Activated B cell treated with CpG ODN at 0.5 μM for 24 hours (primary cell): ENCODE measurements at regions not wholly inside any gene's neighbourhood (a gene's known extent, or its start where the extent isn't known, plus 50 kb on each side); places are given as distances from the start of the nearest gene placed in this dataset.
"Not testable (repeated sequence)": the region's sequence is repeated elsewhere in the genome, so short reads cannot be mapped to it uniquely, and the experiment has no call there.

Experiments
- ATAC-seq: fragments of 200-7000 bp; cut with Tn5 transposase; one replicate; pipeline ENCODE4 v1.10.0; 2021; ENCODE audit warnings: low read depth, mild to moderate bottlenecking, moderate library complexity
- CTCF ChIA-PET: fragments of 350-600 bp; sonication (Branson Sonifier 250); formaldehyde crosslinking; loops from one replicate; lab custom pipeline; 2021; ENCODE audit warnings: antibody characterized with exemption; lab: Charles Lee
- POLR2A ChIA-PET: fragments of 350-600 bp; sonication (Branson Sonifier 250); formaldehyde crosslinking; loops from one replicate; lab custom pipeline; 2021; ENCODE audit warnings: antibody characterized with exemption; lab: Charles Lee
- DNase-seq: peaks from one replicate; pipeline ENCODE4 v3.0.0; 2022
- H3K27ac Mint-ChIP-seq: one replicate; pipeline ENCODE4 v1.8.0; 2020; ENCODE audit warnings: mixed read lengths
- H3K27me3 Mint-ChIP-seq: one replicate; pipeline ENCODE4 v1.8.0; 2021; ENCODE audit warnings: mixed read lengths
- H3K36me3 Mint-ChIP-seq: one replicate; pipeline ENCODE4 v1.8.0; 2021; ENCODE audit warnings: low read depth, mixed read lengths
- H3K4me1 Mint-ChIP-seq: one replicate; pipeline ENCODE4 v1.8.0; 2021; ENCODE audit warnings: mixed read lengths
- H3K4me3 Mint-ChIP-seq: one replicate; pipeline ENCODE4 v1.8.0; 2020; ENCODE audit warnings: mild to moderate bottlenecking, mixed read lengths
- H3K9me3 Mint-ChIP-seq: one replicate; pipeline ENCODE4 v1.8.0; 2020; ENCODE audit warnings: mixed read lengths
- CTCF ChIP-seq: fragments of 200-600 bp; IDR thresholded peaks from one replicate; pipeline ENCODE4 v1.8.0; 2022; ENCODE audit warnings: antibody characterized with exemption, mild to moderate bottlenecking
- intact Hi-C: fragments of 100-400 bp; cut with micrococcal nuclease; formaldehyde crosslinking; loops from one replicate; pipeline ENCODE4 v1.15.1; 2024

GRCh38 chr10:77726732-77727131 lies 89.1 kb upstream of the KCNMA1 start:
- no peak for TF ChIP-seq CTCF
- Mint-ChIP-seq H3K36me3 (no peaks in the 10 kb centered on the region), H3K9me3 (peaks cover 5% of the 10 kb centered on the region), H3K27me3 (peaks cover 5% of the 10 kb centered on the region), H3K4me1 (no peaks in the 10 kb centered on the region), H3K4me3 (no peak overlapping the region), H3K27ac (no peak overlapping the region)
- DNase-seq, result no peak
- POLR2A ChIA-PET, result no interaction called here
- intact Hi-C loops, result no loop called here
- CTCF ChIA-PET, result no interaction called here
- no peak for ATAC-seq

GRCh38 chr10:77726301-77726700 lies 88.7 kb upstream of the KCNMA1 start:
- no peak for TF ChIP-seq CTCF
- no peak for DNase-seq
- H3K27me3 Mint-ChIP-seq, result peaks cover 5% of the 10 kb centered on the region
- ATAC-seq, result no peak
- no peaks in the 10 kb centered on the region for H3K4me1 Mint-ChIP-seq
- peaks cover 5% of the 10 kb centered on the region for H3K9me3 Mint-ChIP-seq
- H3K4me3 Mint-ChIP-seq, result no peak overlapping the region
- ChIA-PET POLR2A (no interaction called here), CTCF (no interaction called here)
- intact Hi-C loops, result no loop called here
- H3K36me3 Mint-ChIP-seq, result no peaks in the 10 kb centered on the region
- H3K27ac Mint-ChIP-seq, result no peak overlapping the region

- CTCF ChIA-PET, result no interaction called here
- intact Hi-C loops, result no loop called here
- H3K4me3 Mint-ChIP-seq, result no peak overlapping the region
- ATAC-seq (no peak), DNase-seq (no peak)
- no peaks in the 10 kb centered on the region for H3K36me3 Mint-ChIP-seq
- peaks cover 5% of the 10 kb centered on the region for H3K27me3 Mint-ChIP-seq
- no peak overlapping the region for H3K27ac Mint-ChIP-seq
- POLR2A ChIA-PET, result no interaction called here
- no peaks in the 10 kb centered on the region for H3K4me1 Mint-ChIP-seq
- TF ChIP-seq CTCF, result no peak
- peaks cover 5% of the 10 kb centered on the region for H3K9me3 Mint-ChIP-seq
These were observed 87.2 kb upstream of the KCNMA1 start for GRCh38 chr10:77724820-77725219.

- ChIA-PET CTCF (no interaction called here), POLR2A (no interaction called here)
- intact Hi-C loops, result no loop called here
- ATAC-seq, result no peak
- Mint-ChIP-seq H3K4me1 (peaks cover 2% of the 10 kb centered on the region), H3K4me3 (no peak overlapping the region), H3K27me3 (peaks cover 3% of the 10 kb centered on the region), H3K27ac (no peak overlapping the region), H3K9me3 (peaks cover 5% of the 10 kb centered on the region), H3K36me3 (no peaks in the 10 kb centered on the region)
- DNase-seq, result no peak
- TF ChIP-seq CTCF, result no peak
These were observed 85.8 kb upstream of the KCNMA1 start for GRCh38 chr10:77723376-77723775.

- H3K9me3 Mint-ChIP-seq, H3K4me1 Mint-ChIP-seq, POLR2A ChIA-PET, H3K36me3 Mint-ChIP-seq, CTCF ChIA-PET, ATAC-seq, H3K4me3 Mint-ChIP-seq, H3K27ac Mint-ChIP-seq, H3K27me3 Mint-ChIP-seq, intact Hi-C loops, DNase-seq: not testable (repeated sequence)
These were observed 85.3 kb upstream of the KCNMA1 start for GRCh38 chr10:77722956-77723355.

GRCh38 chr10:77721815-77722214 lies 84.2 kb upstream of the KCNMA1 start:
- Mint-ChIP-seq H3K27me3 (peaks cover 5% of the 10 kb centered on the region), H3K4me3 (no peak overlapping the region), H3K4me1 (peaks cover 2% of the 10 kb centered on the region), H3K9me3 (peaks cover 5% of the 10 kb centered on the region), H3K36me3 (no peaks in the 10 kb centered on the region), H3K27ac (no peak overlapping the region)
- no peak for TF ChIP-seq CTCF
- ChIA-PET CTCF (no interaction called here), POLR2A (no interaction called here)
- ATAC-seq (no peak), DNase-seq (no peak)
- intact Hi-C loops, result no loop called here
